SK-N-SH (cell line): ENCODE measurements at regions not wholly inside any gene's neighbourhood (a gene's known extent, or its start where the extent isn't known, plus 50 kb on each side); places are given as distances from the start of the nearest gene placed in this dataset.
A peak's percentile ranks its signal among the peaks of the same experiment; 100 is the strongest.

Source experiments
- CTCF ChIA-PET: fragments of 300-600, 350-600 bp; formaldehyde crosslinking; extraction: SDS; loops from one replicate; lab custom pipeline; 2021; lab: Yijun Ruan, JAX
- POLR2A ChIA-PET: fragments of 350-600 bp; sonication (Branson Sonifier 250); formaldehyde crosslinking; extraction: SDS; loops from one replicate; lab custom pipeline; 2020; ENCODE audit warnings: antibody characterized with exemption, inconsistent platforms; lab: Yijun Ruan, JAX
- DNase-seq: peaks from one replicate; pipeline ENCODE4 v3.0.0; 2012
- H2AFZ ChIP-seq: fragments of 200-600 bp; sonication (generic); 2 replicates; pipeline ENCODE4 v1.8.1; 2016; ENCODE audit warnings: antibody characterized with exemption, mild to moderate bottlenecking, low read depth
- H3F3A ChIP-seq: fragments of 200-600 bp; sonication (generic); replicated peaks from 2 replicates; pipeline ENCODE3; 2016; ENCODE audit warnings: antibody characterized with exemption, mild to moderate bottlenecking; ENCODE audit not compliant: insufficient read depth
- H3K27ac ChIP-seq, 2 experiments: fragments of 200-500 bp in 1 of 2; fragments of 200-600 bp in 1 of 2; sonication (Bioruptor generic) in 1 of 2; sonication (generic), shearing (Covaris generic) in 1 of 2; 2 replicates each; pipeline versions ENCODE4 v1.5.1 to v1.6.1; 2014 to 2016; ENCODE audit warnings: low read depth in 2 of 2, inconsistent platforms in 1 of 2, low read length in 1 of 2, mild to moderate bottlenecking in 1 of 2, mixed read lengths in 1 of 2
- H3K27me3 ChIP-seq: fragments of 200-600 bp; sonication (generic), shearing (Covaris generic); 2 replicates; pipeline ENCODE4 v1.6.1; 2016; ENCODE audit warnings: mixed run types; ENCODE audit not compliant: insufficient read depth
- H3K36me3 ChIP-seq, 2 experiments: fragments of 200-500 bp in 1 of 2; fragments of 200-600 bp in 1 of 2; sonication (Bioruptor generic) in 1 of 2; sonication (generic) in 1 of 2; replicated peaks in 1 of 2; 2 replicates each; pipeline versions ENCODE3 to v1.5.1; 2014 to 2016; ENCODE audit warnings: low read length in 1 of 2, mild to moderate bottlenecking in 1 of 2; ENCODE audit not compliant: insufficient read depth in 2 of 2, control insufficient read depth in 1 of 2
- H3K4me1 ChIP-seq, 2 experiments: fragments of 200-500 bp in 1 of 2; fragments of 200-600 bp in 1 of 2; sonication (Bioruptor generic) in 1 of 2; sonication (generic), shearing (Covaris generic) in 1 of 2; 2 replicates each; pipeline versions ENCODE4 v1.5.1 to v1.6.1; 2014 to 2016; ENCODE audit warnings: low read depth in 1 of 2, low read length in 1 of 2, mixed run types in 1 of 2; ENCODE audit not compliant: insufficient read depth in 2 of 2, control insufficient read depth in 1 of 2
- H3K4me2 ChIP-seq: fragments of 200-600 bp; sonication (generic), shearing (Covaris generic); 2 replicates; pipeline ENCODE4 v1.6.1; 2017; ENCODE audit warnings: mixed run types
- H3K4me3 ChIP-seq, 2 experiments: fragments of 200-500 bp in 1 of 2; fragments of 200-600 bp in 1 of 2; sonication (Bioruptor generic) in 1 of 2; sonication (generic), shearing (Covaris generic) in 1 of 2; 2 replicates each; pipeline versions ENCODE4 v1.5.1 to v1.8.1; 2014 to 2016; ENCODE audit warnings: low read depth in 2 of 2, inconsistent platforms in 1 of 2, low read length in 1 of 2, mild to moderate bottlenecking in 1 of 2, mixed read lengths in 1 of 2, moderate library complexity in 1 of 2
- H3K79me2 ChIP-seq: fragments of 200-600 bp; sonication (generic); 2 replicates; pipeline ENCODE4 v1.8.1; 2017; ENCODE audit warnings: mild to moderate bottlenecking; ENCODE audit not compliant: insufficient read depth
- H3K9ac ChIP-seq: fragments of 200-600 bp; sonication (generic); 2 replicates; pipeline ENCODE4 v1.6.1; 2017; ENCODE audit warnings: mixed run types
- H3K9me2 ChIP-seq: fragments of 200-600 bp; sonication (generic); 2 replicates; pipeline ENCODE4 v1.6.1; 2017; ENCODE audit warnings: mixed run types
- H3K9me3 ChIP-seq: fragments of 200-600 bp; sonication (generic); 2 replicates; pipeline ENCODE4 v1.6.1; 2017; ENCODE audit warnings: mixed run types, mild to moderate bottlenecking, moderate library complexity
- H4K20me1 ChIP-seq: fragments of 200-600 bp; sonication (generic); 2 replicates; pipeline ENCODE4 v1.6.1; 2017; ENCODE audit warnings: mild to moderate bottlenecking, mixed run types; ENCODE audit not compliant: insufficient read depth
- CHD2 ChIP-seq: fragments of 150-350 bp; IDR thresholded peaks from 2 replicates; pipeline ENCODE4 v1.6.1; 2018; ENCODE audit warnings: low read length; ENCODE audit not compliant: partially characterized antibody
- CTCF ChIP-seq: fragments of 200-600 bp; sonication (generic); IDR thresholded peaks from 2 replicates; pipeline ENCODE4 v1.6.1; 2017; ENCODE audit warnings: antibody characterized with exemption, mild to moderate bottlenecking, moderate library complexity
- EP300 ChIP-seq, 2 experiments: IDR thresholded peaks; 2 replicates each; pipeline versions ENCODE4 v1.4.0 to v1.6.1; 2012; ENCODE audit warnings: borderline replicate concordance in 1 of 2, low read depth in 1 of 2, low read length in 1 of 2
- FOXM1 ChIP-seq: IDR thresholded peaks from 2 replicates; pipeline ENCODE4 v1.4.0; 2012; ENCODE audit warnings: low read depth, mild to moderate bottlenecking
- GATA2 ChIP-seq: sonication (generic); formaldehyde crosslinking; IDR thresholded peaks from 2 replicates; pipeline ENCODE4 v1.5.0; 2020; ENCODE audit warnings: mild to moderate bottlenecking, missing genetic modification reagents
- IRF3 ChIP-seq: fragments of 150-350 bp; IDR thresholded peaks from 2 replicates; pipeline ENCODE4 v1.6.1; 2016; ENCODE audit warnings: mild to moderate bottlenecking, low read depth, low read length
- JUND ChIP-seq: IDR thresholded peaks from 2 replicates; pipeline ENCODE4 v1.4.0; 2012
- NRF1 ChIP-seq: IDR thresholded peaks from 2 replicates; pipeline ENCODE4 v1.6.1; 2012; ENCODE audit warnings: low read depth, mild to moderate bottlenecking, low read length
- POLR2AphosphoS5 ChIP-seq: IDR thresholded peaks from 2 replicates; pipeline ENCODE4 v1.6.1; 2012; ENCODE audit warnings: low read depth, low read length
- RAD21 ChIP-seq: IDR thresholded peaks from 2 replicates; pipeline ENCODE4 v1.6.1; 2012; ENCODE audit warnings: mild to moderate bottlenecking, low read length
- RCOR1 ChIP-seq: fragments of 150-350 bp; IDR thresholded peaks from 2 replicates; pipeline ENCODE4 v1.6.1; 2017; ENCODE audit warnings: antibody characterized with exemption, low read length
- REST ChIP-seq: IDR thresholded peaks from 2 replicates; pipeline ENCODE4 v1.6.1; 2012; ENCODE audit warnings: mild to moderate bottlenecking, low read depth, low read length, moderate library complexity
- RXRA ChIP-seq: IDR thresholded peaks from 2 replicates; pipeline ENCODE4 v1.4.0; 2012; ENCODE audit warnings: low read depth, mild to moderate bottlenecking, borderline replicate concordance
- TAF1 ChIP-seq: IDR thresholded peaks from 2 replicates; pipeline ENCODE4 v1.6.1; 2012; ENCODE audit warnings: low read depth, mild to moderate bottlenecking, low read length, moderate library complexity, borderline replicate concordance
- YY1 ChIP-seq: IDR thresholded peaks from 2 replicates; pipeline ENCODE4 v1.4.0; 2012; ENCODE audit warnings: low read depth, mild to moderate bottlenecking
- WGBS: methylation state at CpG from one replicate; pipeline ENCODE4 v1.1.6; 2017; ENCODE audit warnings: low lambda C conversion rate; 5-methylcytosine and 5-hydroxymethylcytosine counted together
- TF ChIP-seq, protein P1 (sequence below): IDR thresholded peaks from 2 replicates; pipeline ENCODE4 v1.4.0; 2012; ENCODE audit warnings: low read depth, borderline replicate concordance

DNA sequence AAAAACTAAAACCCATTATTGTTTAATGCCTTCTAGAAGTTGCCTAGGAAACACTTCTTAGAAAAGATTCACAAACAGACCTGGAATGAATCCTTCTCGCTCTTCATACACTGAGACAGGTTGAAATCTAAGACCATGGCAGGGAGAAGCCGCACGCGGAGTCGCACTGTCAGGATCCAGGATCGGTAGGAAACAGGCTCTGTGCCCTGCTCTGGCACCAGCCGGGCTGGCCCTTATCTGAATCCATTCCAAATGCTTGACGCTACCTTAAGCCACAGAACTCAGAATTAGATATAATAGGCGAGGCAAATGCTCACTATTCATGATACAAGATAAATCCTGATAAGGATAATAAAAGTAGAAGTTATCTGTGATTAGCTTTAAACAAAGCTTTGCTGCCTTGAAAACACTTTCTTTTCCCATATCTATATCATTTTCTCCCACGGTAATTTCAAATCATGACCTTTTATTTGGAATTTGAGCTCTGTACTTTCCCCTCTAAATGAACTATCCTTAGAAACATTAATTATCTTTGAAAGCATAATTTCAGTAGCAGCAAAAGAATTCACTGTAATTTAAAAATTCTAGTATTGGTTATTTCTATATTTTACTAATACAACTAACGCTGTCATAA is 385.6 kb downstream of the IRS2 start:
- no peaks in the 10 kb centered on the region for H3K36me3 ChIP-seq
- H2AFZ ChIP-seq = no peak overlapping the region
- H3K9me2 ChIP-seq = no peaks in the 10 kb centered on the region
- H3K4me1 ChIP-seq = peaks cover 0 to 17% of the 10 kb centered on the region in 2 experiments; a peak in 2 of 4 replicates
- H4K20me1 ChIP-seq = no peaks in the 10 kb centered on the region
- no peak overlapping the region for H3K9ac ChIP-seq
- H3K4me2 ChIP-seq = no peak overlapping the region
- POLR2A ChIA-PET = interaction anchor here (1.3 kb wide), 1 partner anchor 12 kb away, joined by 4 read pairs; no protein-coding TSS in a partner anchor
- H3F3A ChIP-seq = no peaks in the 10 kb centered on the region
- H3K4me3 ChIP-seq = no peak overlapping the region
- CTCF ChIA-PET = interaction anchor here (0.8 to 1.5 kb wide), 2 partner anchors 9 to 14 kb away, joined by 3 to 4 read pairs; no protein-coding TSS in a partner anchor
- DNase-seq = peak; percentile 64
- H3K27ac ChIP-seq = peak overlapping the region in 1 of 2 experiments; percentile 79; a peak in 2 of 4 replicates
- H3K27me3 ChIP-seq = no peaks in the 10 kb centered on the region
- TF ChIP-seq GATA2 (CRISPR knock-in tag) = peak; percentile 74
- TF ChIP-seq RXRA = no peak
- TF ChIP-seq RAD21 = 0 out of 2 replicates have a peak, but pooled peaks have one; percentile 2
- peak in 1 of 2 experiments; percentile 64; a peak in 2 of 4 replicates for TF ChIP-seq EP300 (IDR thresholded peaks at IDR 0.05; ENCODE audit: borderline replicate concordance in 1 of 2, low read depth in 1 of 2, low read length in 1 of 2)
- 82% methylated on average over 11 of the region's 11 CpGs for WGBS
- no peaks in the 10 kb centered on the region for H3K9me3 ChIP-seq
- no peaks in the 10 kb centered on the region for H3K79me2 ChIP-seq

DNA sequence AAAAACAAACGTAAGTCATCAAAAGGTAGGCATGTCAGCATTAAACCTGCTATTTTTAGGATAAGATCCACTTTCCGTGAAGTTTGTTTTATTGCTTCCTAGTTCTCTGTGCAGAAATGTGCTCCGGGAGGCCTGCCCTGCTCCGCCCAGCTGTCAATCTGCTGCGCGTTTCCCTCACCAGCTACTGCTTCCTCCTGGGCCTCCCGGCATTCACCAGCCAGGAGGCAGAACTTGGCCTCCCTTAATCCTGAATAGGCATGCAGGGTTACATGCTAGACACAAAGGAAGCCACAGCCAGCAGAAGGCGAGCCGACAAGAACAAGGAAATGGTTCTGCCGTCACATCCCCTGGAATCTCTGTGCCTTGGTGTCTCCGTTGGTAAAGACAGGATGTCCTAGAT is 386.2 kb downstream of the IRS2 start:
- peaks cover 0 to 22% of the 10 kb centered on the region in 2 experiments; a peak in 2 of 4 replicates for H3K4me1 ChIP-seq
- CTCF ChIA-PET = interaction anchor here (1.5 kb wide), 1 partner anchor 9 kb away, joined by 4 read pairs; no protein-coding TSS in a partner anchor
- TF ChIP-seq RAD21 (no peak), RCOR1 (no peak), NRF1 (no peak), GATA2 (CRISPR knock-in tag) (no peak), IRF3 (no peak), REST (no peak), CHD2 (no peak), CTCF (no peak), POLR2AphosphoS5 (no peak), FOXM1 (no peak), TAF1 (no peak), YY1 (no peak), JUND (no peak)
- TF ChIP-seq, protein P1, sequence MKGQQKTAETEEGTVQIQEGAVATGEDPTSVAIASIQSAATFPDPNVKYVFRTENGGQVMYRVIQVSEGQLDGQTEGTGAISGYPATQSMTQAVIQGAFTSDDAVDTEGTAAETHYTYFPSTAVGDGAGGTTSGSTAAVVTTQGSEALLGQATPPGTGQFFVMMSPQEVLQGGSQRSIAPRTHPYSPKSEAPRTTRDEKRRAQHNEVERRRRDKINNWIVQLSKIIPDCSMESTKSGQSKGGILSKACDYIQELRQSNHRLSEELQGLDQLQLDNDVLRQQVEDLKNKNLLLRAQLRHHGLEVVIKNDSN = no peak
- no peaks in the 10 kb centered on the region for H3K36me3 ChIP-seq
- H3K27ac ChIP-seq = peak overlapping the region in 1 of 2 experiments; percentile 79; a peak in 2 of 4 replicates
- H3K9me2 ChIP-seq = no peaks in the 10 kb centered on the region
- H3F3A ChIP-seq = no peaks in the 10 kb centered on the region
- no peak overlapping the region for H2AFZ ChIP-seq
- no peaks in the 10 kb centered on the region for H3K9me3 ChIP-seq
- H3K9ac ChIP-seq = no peak overlapping the region
- no peak overlapping the region for H3K4me2 ChIP-seq
- DNase-seq = no peak
- no peaks in the 10 kb centered on the region for H3K27me3 ChIP-seq
- no peaks in the 10 kb centered on the region for H4K20me1 ChIP-seq
- POLR2A ChIA-PET = no interaction called here
- 92% methylated on average over 11 of the region's 11 CpGs for WGBS
- no peaks in the 10 kb centered on the region for H3K79me2 ChIP-seq
- H3K4me3 ChIP-seq = no peak overlapping the region
